GM12872 (cell line): ENCODE measurements at regions not wholly inside any gene's neighbourhood (a gene's known extent, or its start where the extent isn't known, plus 50 kb on each side); places are given as distances from the start of the nearest gene placed in this dataset.
A peak's percentile ranks its signal among the peaks of the same experiment; 100 is the strongest.

Experiments
- CTCF ChIP-seq: IDR thresholded peaks from 3 replicates; pipeline ENCODE4 v1.5.1; 2011; ENCODE audit warnings: low read depth, mild to moderate bottlenecking, low read length, moderate library complexity; ENCODE audit not compliant: insufficient read depth

- TF ChIP-seq CTCF: no peak
Measured at GRCh38 chr16:51987519-51987918, 559.4 kb downstream of the TOX3 start.

GRCh38 chr16:51986717-51987116 is 560.2 kb downstream of the TOX3 start:
- no peak for TF ChIP-seq CTCF

GRCh38 chr16:51986301-51986700 is 560.6 kb downstream of the TOX3 start:
- no peak for TF ChIP-seq CTCF

- TF ChIP-seq CTCF: no peak
Measured at GRCh38 chr16:51985126-51985525, 561.8 kb downstream of the TOX3 start.

- no peak for TF ChIP-seq CTCF
Measured at GRCh38 chr16:51984395-51984794, 562.5 kb downstream of the TOX3 start.

GRCh38 chr16:51982715-51983680 is 563.9 kb downstream of the TOX3 start:
- peak; percentile 67 for TF ChIP-seq CTCF

- no peak for TF ChIP-seq CTCF
Measured at GRCh38 chr16:51981725-51982124, 565.2 kb downstream of the TOX3 start.
